ENCODE measurements at regions not wholly inside any gene's neighbourhood (a gene's known extent, or its start where the extent isn't known, plus 50 kb on each side); places are given as distances from the start of the nearest gene placed in this dataset.
"Not testable (repeated sequence)": the region's sequence is repeated elsewhere in the genome, so short reads cannot be mapped to it uniquely, and the experiment has no call there.

DNA sequence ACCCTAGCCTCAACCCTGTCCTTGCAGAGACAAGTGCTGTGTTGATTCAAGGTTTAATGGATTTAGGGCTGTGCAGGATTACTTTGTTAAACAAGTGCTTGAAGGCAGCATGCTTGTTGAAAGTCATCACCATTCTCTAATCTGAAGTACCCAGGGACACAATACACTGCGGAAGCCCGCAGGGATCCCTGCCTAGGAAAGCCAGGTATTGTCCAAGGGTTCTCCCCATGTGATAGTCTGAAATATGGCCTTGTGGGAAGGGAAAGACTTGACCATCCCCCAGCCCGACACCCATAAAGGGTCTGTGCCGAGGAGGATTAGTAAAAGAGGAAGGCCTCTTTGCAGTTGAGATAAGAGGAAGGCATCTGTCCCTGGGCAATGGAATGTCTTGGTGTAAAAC is 118.9 kb downstream of the ZNF486 start:
- not testable (repeated sequence) for H3K36me3 ChIP-seq (ENCODE audit: insufficient read depth, low read length); H3K27ac ChIP-seq (ENCODE audit: low read depth, low read length); H3K9me3 ChIP-seq (ENCODE audit: low read length); H3K4me3 ChIP-seq (ENCODE audit: low read depth in 1 of 2, low read length in 2 of 2); H3K4me1 ChIP-seq (ENCODE audit: insufficient read depth, low read length); H3K27me3 ChIP-seq (ENCODE audit: control insufficient read depth in 1 of 2, insufficient read depth in 2 of 2, low read length in 2 of 2); H3K9ac ChIP-seq (ENCODE audit: low read length)

DNA sequence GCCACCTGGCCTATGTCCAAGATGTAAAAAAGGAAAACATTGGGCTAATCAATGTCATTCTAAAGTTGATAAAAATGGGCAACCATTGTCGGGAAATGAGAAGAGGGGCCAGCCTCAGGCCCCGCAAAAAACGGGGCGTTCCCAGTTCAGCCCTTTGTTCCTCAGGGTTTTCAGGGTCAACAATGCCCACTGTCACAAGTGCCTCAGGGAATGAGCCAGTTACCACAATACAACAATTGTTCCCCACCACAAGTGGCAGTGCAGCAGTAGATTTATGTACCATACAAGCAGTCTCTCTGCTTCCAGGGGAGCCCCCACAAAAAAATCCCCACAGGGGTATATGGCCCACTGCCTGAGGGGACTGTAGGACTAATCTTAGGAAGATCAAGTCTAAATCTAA is 112.5 kb downstream of the ZNF486 start:
- Histone ChIP-seq H3K4me1 (ENCODE audit: insufficient read depth, low read length) (no peaks in the 10 kb centered on the region), H3K9ac (ENCODE audit: low read length) (no peak overlapping the region), H3K36me3 (ENCODE audit: insufficient read depth, low read length) (no peaks in the 10 kb centered on the region), H3K9me3 (ENCODE audit: low read length) (no peaks in the 10 kb centered on the region), H3K4me3 (ENCODE audit: low read depth in 1 of 2, low read length in 2 of 2) (no peak overlapping the region), H3K27me3 (ENCODE audit: control insufficient read depth in 1 of 2, insufficient read depth in 2 of 2, low read length in 2 of 2) (no peaks in the 10 kb centered on the region), H3K27ac (ENCODE audit: low read depth, low read length) (no peak overlapping the region)

DNA sequence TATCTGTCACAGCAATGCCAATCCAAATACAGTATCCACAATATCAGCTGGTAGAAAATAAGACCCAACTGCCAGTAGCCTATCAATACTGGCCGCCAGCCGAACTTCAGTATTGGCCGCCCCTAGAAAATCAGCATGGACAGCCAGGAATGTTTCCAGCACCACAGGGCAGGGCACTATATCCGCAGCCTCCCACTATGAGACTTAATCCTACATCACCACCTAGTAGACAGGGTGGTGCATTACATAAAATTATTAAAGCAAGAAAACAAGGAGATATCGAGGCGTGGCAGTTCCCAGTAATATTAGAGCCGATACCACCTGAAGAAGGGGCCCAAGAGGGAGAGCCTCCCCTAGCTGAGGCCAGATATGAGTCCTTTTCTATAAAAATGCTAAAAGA is 111.3 kb downstream of the ZNF486 start:
- H3K27me3 ChIP-seq (ENCODE audit: control insufficient read depth in 1 of 2, insufficient read depth in 2 of 2, low read length in 2 of 2) = no peaks in the 10 kb centered on the region
- no peak overlapping the region for H3K4me3 ChIP-seq (ENCODE audit: low read depth in 1 of 2, low read length in 2 of 2)
- no peak overlapping the region for H3K9ac ChIP-seq (ENCODE audit: low read length)
- no peaks in the 10 kb centered on the region for H3K36me3 ChIP-seq (ENCODE audit: insufficient read depth, low read length)
- H3K27ac ChIP-seq (ENCODE audit: low read depth, low read length) = no peak overlapping the region
- no peaks in the 10 kb centered on the region for H3K4me1 ChIP-seq (ENCODE audit: insufficient read depth, low read length)
- H3K9me3 ChIP-seq (ENCODE audit: low read length) = no peaks in the 10 kb centered on the region

DNA sequence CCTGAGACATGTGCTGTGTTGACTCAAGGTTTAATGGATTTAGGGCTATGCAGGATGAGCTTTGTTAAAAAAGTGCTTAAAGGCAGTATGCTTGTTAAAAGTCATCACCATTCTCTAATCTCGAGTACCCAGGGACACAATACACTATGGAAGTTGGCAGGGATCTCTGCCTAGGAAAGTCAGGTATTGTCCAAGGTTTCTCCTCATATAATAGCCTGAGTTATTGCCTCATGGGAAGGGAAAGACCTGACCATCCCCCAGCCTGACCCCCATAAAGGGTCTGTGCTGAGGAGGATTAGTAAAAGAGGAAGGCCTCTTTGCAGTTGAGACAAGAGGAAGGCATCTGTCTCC is 109.7 kb downstream of the ZNF486 start:
- not testable (repeated sequence) for H3K4me1 ChIP-seq (ENCODE audit: insufficient read depth, low read length); H3K4me3 ChIP-seq (ENCODE audit: low read depth in 1 of 2, low read length in 2 of 2); H3K27ac ChIP-seq (ENCODE audit: low read depth, low read length); H3K27me3 ChIP-seq (ENCODE audit: control insufficient read depth in 1 of 2, insufficient read depth in 2 of 2, low read length in 2 of 2); H3K36me3 ChIP-seq (ENCODE audit: insufficient read depth, low read length); H3K9me3 ChIP-seq (ENCODE audit: low read length); H3K9ac ChIP-seq (ENCODE audit: low read length)

DNA sequence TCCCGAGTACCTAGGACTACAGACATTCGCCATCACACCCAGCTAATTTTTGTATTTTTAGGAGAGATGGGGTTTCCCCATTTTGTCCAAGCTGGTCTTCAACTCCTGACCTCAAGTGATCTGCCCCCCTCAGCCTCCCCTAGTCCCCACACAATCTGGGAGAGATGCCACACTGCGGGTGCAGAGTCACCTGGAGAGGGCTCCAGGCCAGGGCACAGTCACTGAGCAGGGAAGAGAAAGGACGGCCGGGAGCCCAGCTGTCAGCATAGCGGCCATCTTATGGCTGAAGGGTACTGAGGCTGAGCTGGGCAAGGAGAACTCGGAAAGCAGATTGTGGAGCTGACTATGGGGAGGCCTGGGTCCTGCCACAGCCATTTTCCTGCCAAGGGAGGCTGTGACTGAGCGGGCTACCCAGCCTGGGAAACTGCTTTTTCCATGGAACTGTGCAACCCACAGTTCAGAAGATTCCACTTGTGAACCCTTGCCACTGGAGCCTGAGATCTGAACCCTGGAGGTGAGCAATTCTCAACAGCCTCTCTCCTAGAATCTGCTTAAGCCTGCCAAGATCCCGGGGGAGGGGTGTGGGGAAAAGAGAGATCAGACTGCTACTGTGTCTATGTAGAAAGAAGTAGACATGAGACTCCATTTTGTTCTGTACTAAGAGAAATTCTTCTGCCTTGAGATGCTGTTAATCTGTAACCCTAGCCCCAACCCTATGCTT is 109.2 kb downstream of the ZNF486 start:
- Histone ChIP-seq H3K36me3 (ENCODE audit: insufficient read depth, low read length) (no peaks in the 10 kb centered on the region), H3K27ac (ENCODE audit: low read depth, low read length) (no peak overlapping the region), H3K9me3 (ENCODE audit: low read length) (no peaks in the 10 kb centered on the region), H3K4me1 (ENCODE audit: insufficient read depth, low read length) (no peaks in the 10 kb centered on the region), H3K27me3 (ENCODE audit: control insufficient read depth in 1 of 2, insufficient read depth in 2 of 2, low read length in 2 of 2) (no peaks in the 10 kb centered on the region), H3K4me3 (ENCODE audit: low read depth in 1 of 2, low read length in 2 of 2) (no peak overlapping the region), H3K9ac (ENCODE audit: low read length) (no peak overlapping the region)

DNA sequence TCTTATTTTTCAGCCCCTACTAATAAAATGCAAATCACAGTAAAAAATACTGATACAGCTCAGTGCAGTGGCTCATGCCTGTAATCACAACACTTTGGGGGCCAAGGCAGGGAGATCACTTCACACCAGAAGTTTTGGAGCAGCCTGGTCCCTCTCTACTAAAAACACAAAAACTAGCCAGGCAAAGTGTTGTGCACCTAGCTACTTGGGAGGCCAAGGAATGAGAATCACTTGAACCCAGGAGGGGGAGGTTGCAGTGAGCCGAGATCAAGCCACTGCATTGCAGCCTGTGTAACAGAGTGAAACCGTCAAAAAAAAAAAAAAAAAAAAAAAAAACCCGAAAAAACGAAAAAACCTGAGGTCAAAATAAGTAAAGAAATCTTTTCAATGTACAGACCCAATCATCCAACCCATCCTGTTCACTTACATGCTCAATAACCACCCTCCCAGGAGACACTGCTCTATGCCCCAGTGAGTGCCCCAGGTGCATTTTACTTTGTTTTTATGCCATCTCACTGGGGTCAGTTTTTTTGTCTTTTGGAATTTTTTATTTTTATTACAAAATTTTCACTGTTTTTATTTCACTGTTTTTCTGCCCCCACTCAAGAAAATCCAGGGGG is 107.0 kb downstream of the ZNF486 start:
- Histone ChIP-seq H3K4me1 (ENCODE audit: insufficient read depth, low read length) (no peaks in the 10 kb centered on the region), H3K36me3 (ENCODE audit: insufficient read depth, low read length) (no peaks in the 10 kb centered on the region), H3K9ac (ENCODE audit: low read length) (no peak overlapping the region), H3K27me3 (ENCODE audit: control insufficient read depth in 1 of 2, insufficient read depth in 2 of 2, low read length in 2 of 2) (no peaks in the 10 kb centered on the region), H3K27ac (ENCODE audit: low read depth, low read length) (no peak overlapping the region), H3K4me3 (ENCODE audit: low read depth in 1 of 2, low read length in 2 of 2) (no peak overlapping the region), H3K9me3 (ENCODE audit: low read length) (no peaks in the 10 kb centered on the region)

DNA sequence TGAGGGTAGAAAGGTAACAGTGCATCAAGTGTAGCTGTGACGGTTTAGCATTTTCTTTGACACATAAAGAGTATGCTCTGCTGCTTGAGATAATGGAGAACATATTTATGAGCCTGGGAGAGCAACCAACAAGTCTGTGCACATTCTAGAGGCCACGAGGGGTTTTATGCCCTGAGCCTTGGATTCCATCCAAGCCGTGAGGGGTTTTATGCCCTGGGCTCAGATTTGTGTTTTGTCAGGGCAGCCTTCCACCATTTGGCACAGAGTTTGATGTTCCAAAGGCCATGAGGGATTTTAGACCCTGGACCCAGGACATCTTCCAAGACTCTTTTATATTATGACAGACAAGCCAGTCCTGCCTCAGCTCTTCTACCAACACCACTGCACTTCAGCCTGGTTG is 106.4 kb downstream of the ZNF486 start:
- Histone ChIP-seq H3K9ac (ENCODE audit: low read length) (no peak overlapping the region), H3K4me1 (ENCODE audit: insufficient read depth, low read length) (no peaks in the 10 kb centered on the region), H3K27ac (ENCODE audit: low read depth, low read length) (no peak overlapping the region), H3K36me3 (ENCODE audit: insufficient read depth, low read length) (no peaks in the 10 kb centered on the region), H3K27me3 (ENCODE audit: control insufficient read depth in 1 of 2, insufficient read depth in 2 of 2, low read length in 2 of 2) (no peaks in the 10 kb centered on the region), H3K4me3 (ENCODE audit: low read depth in 1 of 2, low read length in 2 of 2) (no peak overlapping the region), H3K9me3 (ENCODE audit: low read length) (no peaks in the 10 kb centered on the region)

DNA sequence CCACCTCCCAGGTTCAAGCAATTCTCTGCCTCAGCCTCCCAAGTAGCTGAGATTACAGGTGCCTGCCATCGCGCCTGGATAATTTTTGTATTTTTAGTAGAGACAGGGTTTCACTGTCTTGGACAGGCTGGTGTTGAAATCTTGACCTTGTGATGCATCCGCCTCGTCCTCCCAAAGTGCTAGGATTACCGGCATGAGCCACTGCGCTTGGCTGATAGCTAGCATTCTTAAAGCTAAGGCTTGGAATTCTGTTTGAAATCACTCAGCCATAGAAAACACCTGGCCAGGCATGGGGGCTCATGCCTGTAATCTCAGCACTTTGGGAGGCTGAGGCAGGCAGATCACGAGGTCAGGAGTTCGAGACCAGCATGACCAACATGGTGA is 105.6 kb downstream of the ZNF486 start:
- H3K36me3 ChIP-seq (ENCODE audit: insufficient read depth, low read length) = not testable (repeated sequence)

DNA sequence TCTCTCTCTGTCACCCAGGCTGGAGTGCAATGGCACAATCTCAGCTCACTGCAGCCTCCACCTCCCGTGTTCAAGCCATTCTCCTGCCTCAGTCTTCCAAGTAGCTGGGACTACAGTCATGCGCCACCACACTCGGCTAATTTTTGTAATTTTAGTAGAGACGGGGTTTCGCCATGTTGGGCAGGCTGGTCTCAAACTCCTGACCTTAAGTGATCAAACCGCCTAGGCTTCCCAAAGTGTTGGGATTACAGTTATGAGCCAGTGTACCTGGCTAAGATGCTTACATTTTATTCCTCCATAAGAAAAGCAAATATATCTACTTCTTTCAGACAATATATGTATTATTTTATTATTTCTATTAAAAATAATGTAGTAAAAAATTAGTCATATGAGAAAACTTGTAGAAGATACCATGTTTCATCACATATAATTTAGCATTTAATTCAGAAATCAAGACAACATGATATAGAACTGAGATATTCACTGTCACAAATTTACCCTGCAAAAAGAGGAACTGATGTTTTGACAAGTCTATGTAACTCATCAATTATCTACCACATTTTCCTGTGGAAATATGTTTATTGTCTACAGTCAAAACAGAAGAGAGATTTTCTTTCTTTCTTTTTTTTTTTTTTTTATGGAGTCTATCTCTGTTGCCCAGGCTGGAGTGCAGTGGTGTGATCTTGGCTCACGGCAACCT is 105.1 kb downstream of the ZNF486 start:
- not testable (repeated sequence) for H3K4me1 ChIP-seq (ENCODE audit: insufficient read depth, low read length); H3K9ac ChIP-seq (ENCODE audit: low read length); H3K36me3 ChIP-seq (ENCODE audit: insufficient read depth, low read length); H3K9me3 ChIP-seq (ENCODE audit: low read length); H3K27ac ChIP-seq (ENCODE audit: low read depth, low read length); H3K27me3 ChIP-seq (ENCODE audit: control insufficient read depth in 1 of 2, insufficient read depth in 2 of 2, low read length in 2 of 2); H3K4me3 ChIP-seq (ENCODE audit: low read depth in 1 of 2, low read length in 2 of 2)

More for the DNA sequence above, 105.6 kb downstream of the ZNF486 start:
- not testable (repeated sequence) for H3K27ac ChIP-seq (ENCODE audit: low read depth, low read length); H3K4me1 ChIP-seq (ENCODE audit: insufficient read depth, low read length); H3K9me3 ChIP-seq (ENCODE audit: low read length); H3K27me3 ChIP-seq (ENCODE audit: control insufficient read depth in 1 of 2, insufficient read depth in 2 of 2, low read length in 2 of 2); H3K4me3 ChIP-seq (ENCODE audit: low read depth in 1 of 2, low read length in 2 of 2); H3K9ac ChIP-seq (ENCODE audit: low read length)

DNA sequence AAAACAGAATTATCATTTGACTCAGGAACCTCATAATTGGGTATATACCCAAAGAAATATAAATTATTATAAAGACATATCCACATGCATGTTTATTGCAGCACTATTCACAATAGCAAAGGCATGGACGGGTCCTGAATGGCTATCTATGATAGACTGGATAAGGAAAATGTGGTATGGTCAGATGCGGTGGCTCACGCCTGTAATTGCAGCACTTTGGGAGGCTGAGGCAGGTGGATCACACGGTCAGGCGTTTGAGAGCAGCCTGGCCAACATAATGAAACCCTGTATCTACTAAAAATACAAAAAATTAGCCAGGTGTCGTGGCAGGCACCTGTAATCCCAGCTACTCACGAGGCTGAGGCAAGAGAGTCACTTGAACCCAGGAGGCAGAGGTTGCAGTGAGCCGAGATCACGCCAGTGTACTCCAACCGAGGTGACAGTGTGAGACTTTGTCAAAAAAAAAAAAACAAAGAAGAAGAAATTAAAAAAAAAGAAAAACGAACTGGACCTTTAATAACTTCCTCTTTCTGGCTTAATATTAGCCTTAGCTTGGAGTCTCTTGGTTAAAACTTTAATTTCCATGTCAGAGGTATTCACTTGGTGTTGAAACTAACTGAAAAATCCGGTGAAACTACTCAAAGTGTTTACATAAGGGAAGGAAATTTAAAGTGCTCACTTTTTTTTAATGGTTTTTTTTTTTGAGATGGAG is 104.4 kb downstream of the ZNF486 start:
- no peaks in the 10 kb centered on the region for H3K36me3 ChIP-seq (ENCODE audit: insufficient read depth, low read length)
- H3K9me3 ChIP-seq (ENCODE audit: low read length) = no peaks in the 10 kb centered on the region
- H3K4me3 ChIP-seq (ENCODE audit: low read depth in 1 of 2, low read length in 2 of 2) = no peak overlapping the region
- no peak overlapping the region for H3K9ac ChIP-seq (ENCODE audit: low read length)
- no peaks in the 10 kb centered on the region for H3K4me1 ChIP-seq (ENCODE audit: insufficient read depth, low read length)
- H3K27me3 ChIP-seq (ENCODE audit: control insufficient read depth in 1 of 2, insufficient read depth in 2 of 2, low read length in 2 of 2) = no peaks in the 10 kb centered on the region
- H3K27ac ChIP-seq (ENCODE audit: low read depth, low read length) = no peak overlapping the region

DNA sequence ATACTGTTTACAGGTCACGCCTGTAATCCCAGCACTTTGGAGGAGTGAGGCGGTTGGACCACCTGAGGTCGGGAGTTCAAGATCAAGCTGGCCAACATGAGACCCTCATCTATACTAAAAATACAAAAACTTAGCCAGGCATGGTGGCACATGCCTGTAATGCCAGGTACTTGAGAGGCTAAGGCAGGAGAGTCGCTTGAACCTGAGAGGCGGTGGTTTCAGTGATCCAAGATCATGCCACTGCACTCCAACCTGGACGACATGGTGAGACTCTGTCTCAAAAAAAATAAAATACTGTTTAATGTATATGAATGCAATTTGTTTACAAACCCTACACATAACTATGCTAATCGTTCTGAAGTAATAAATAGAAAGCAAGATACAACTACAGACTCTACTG is 102.4 kb downstream of the ZNF486 start:
- Histone ChIP-seq H3K27me3 (ENCODE audit: control insufficient read depth in 1 of 2, insufficient read depth in 2 of 2, low read length in 2 of 2) (no peaks in the 10 kb centered on the region), H3K9me3 (ENCODE audit: low read length) (no peaks in the 10 kb centered on the region), H3K27ac (ENCODE audit: low read depth, low read length) (no peak overlapping the region), H3K4me1 (ENCODE audit: insufficient read depth, low read length) (no peaks in the 10 kb centered on the region), H3K4me3 (ENCODE audit: low read depth in 1 of 2, low read length in 2 of 2) (no peak overlapping the region), H3K9ac (ENCODE audit: low read length) (no peak overlapping the region), H3K36me3 (ENCODE audit: insufficient read depth, low read length) (no peaks in the 10 kb centered on the region)

Data from muscle layer of colon (tissue), 2 donors.